Lower leg skin (tissue), 3 donors: ENCODE measurements at regions not wholly inside any gene's neighbourhood (a gene's known extent, or its start where the extent isn't known, plus 50 kb on each side); places are given as distances from the start of the nearest gene placed in this dataset.

ENCODE experiments used
- CTCF ChIP-seq, 3 donors: fragments of 450-650 bp; IDR thresholded peaks; one replicate each; pipeline ENCODE4 v1.5.1; 2016; ENCODE audit warnings: antibody characterized with exemption in 3 of 3, mild to moderate bottlenecking in 3 of 3, moderate library complexity in 2 of 3
- POLR2A ChIP-seq, 2 donors: fragments of 450-650 bp; IDR thresholded peaks; one replicate each; pipeline ENCODE4 v1.6.1; 2016 to 2017; ENCODE audit warnings: antibody characterized with exemption in 2 of 2, mild to moderate bottlenecking in 1 of 2, moderate library complexity in 1 of 2

DNA sequence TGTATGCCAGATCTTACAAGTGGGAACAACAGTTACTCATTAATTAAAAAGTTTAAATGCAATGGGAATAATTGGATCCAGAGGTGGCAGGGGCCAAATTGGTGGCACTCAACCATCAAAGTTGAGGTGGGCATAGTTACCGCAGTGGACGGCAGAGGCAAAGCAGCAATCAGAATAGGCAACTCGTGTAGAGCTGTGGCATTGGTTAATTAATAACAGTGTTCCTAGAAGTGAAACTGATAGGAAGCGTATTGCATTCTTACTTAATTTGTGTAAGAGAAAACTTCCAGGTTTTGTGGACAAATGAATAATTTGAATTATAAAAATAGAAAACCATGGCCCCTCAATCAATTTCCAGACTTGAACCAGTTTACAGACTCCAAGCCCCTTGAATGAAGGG is 1068.2 kb upstream of the ACVR2A start:
- TF ChIP-seq CTCF (IDR thresholded peaks at IDR 0.05), result no peak
- no peak for TF ChIP-seq POLR2A (IDR thresholded peaks at IDR 0.05)
